HG02623 (cell line): ENCODE measurements at regions not wholly inside any gene's neighbourhood (a gene's known extent, or its start where the extent isn't known, plus 50 kb on each side); places are given as distances from the start of the nearest gene placed in this dataset.
A peak's percentile ranks its signal among the peaks of the same experiment; 100 is the strongest.

ENCODE experiments used
- ATAC-seq: cut with Tn5 transposase; IDR thresholded peaks from one replicate; pipeline ENCODE4 v1.9.1; 2021; ENCODE audit warnings: moderate library complexity; ENCODE audit not compliant: unreplicated experiment

GRCh38 chr1:106681939-106682522 lies 374.4 kb upstream of the PRMT6 start:
- ATAC-seq = no peak

- no peak for ATAC-seq
Observed at GRCh38 chr1:106688446-106688845, 368.0 kb upstream of the PRMT6 start.

GRCh38 chr1:106698660-106699059 lies 357.8 kb upstream of the PRMT6 start:
- no peak for ATAC-seq

- no peak for ATAC-seq
Observed at GRCh38 chr1:106699433-106699832, 357.0 kb upstream of the PRMT6 start.

GRCh38 chr1:106700211-106700610 lies 356.3 kb upstream of the PRMT6 start:
- no peak for ATAC-seq

- no peak for ATAC-seq
Observed at GRCh38 chr1:106705971-106706370, 350.5 kb upstream of the PRMT6 start.

GRCh38 chr1:106717591-106717990 lies 338.9 kb upstream of the PRMT6 start:
- ATAC-seq = no peak

GRCh38 chr1:106721790-106722189 lies 334.7 kb upstream of the PRMT6 start:
- no peak for ATAC-seq

- no peak for ATAC-seq
Observed at GRCh38 chr1:106722466-106722865, 334.0 kb upstream of the PRMT6 start.

- ATAC-seq = peak; percentile 89
Observed at GRCh38 chr1:106727171-106727570, 329.3 kb upstream of the PRMT6 start.

- no peak for ATAC-seq
Observed at GRCh38 chr1:106746448-106747085, 309.9 kb upstream of the PRMT6 start.

- no peak for ATAC-seq
Observed at GRCh38 chr1:106747232-106747631, 309.2 kb upstream of the PRMT6 start.

- ATAC-seq = no peak
Observed at GRCh38 chr1:106747791-106748190, 308.7 kb upstream of the PRMT6 start.

- no peak for ATAC-seq
Observed at GRCh38 chr1:106748606-106749005, 307.9 kb upstream of the PRMT6 start.

- ATAC-seq = no peak
Observed at GRCh38 chr1:106749491-106749890, 307.0 kb upstream of the PRMT6 start.

GRCh38 chr1:106749906-106750305 lies 306.6 kb upstream of the PRMT6 start:
- ATAC-seq = no peak

- no peak for ATAC-seq
Observed at GRCh38 chr1:106751002-106751401, 305.5 kb upstream of the PRMT6 start.

GRCh38 chr1:106753066-106753465 lies 303.4 kb upstream of the PRMT6 start:
- no peak for ATAC-seq

- no peak for ATAC-seq
Observed at GRCh38 chr1:106754957-106755356, 301.5 kb upstream of the PRMT6 start.

GRCh38 chr1:106755682-106756406 lies 300.6 kb upstream of the PRMT6 start:
- no peak for ATAC-seq

- no peak for ATAC-seq
Observed at GRCh38 chr1:106756752-106757151, 299.7 kb upstream of the PRMT6 start.

- no peak for ATAC-seq
Observed at GRCh38 chr1:106768077-106768476, 288.4 kb upstream of the PRMT6 start.
